Lower leg skin (tissue), 4 donors: ENCODE measurements at regions not wholly inside any gene's neighbourhood (a gene's known extent, or its start where the extent isn't known, plus 50 kb on each side); places are given as distances from the start of the nearest gene placed in this dataset.

Source experiments
- DNase-seq, 2 donors: peaks; one replicate each; pipeline ENCODE4 v3.0.0-alpha.2; 2019; ENCODE audit warnings: low spot score in 2 of 2
- H3K4me3 ChIP-seq: fragments of 200-600 bp; sonication (generic); 2 replicates; pipeline ENCODE4 v1.5.1; 2017; ENCODE audit warnings: mild to moderate bottlenecking, low read depth; ENCODE audit not compliant: poor library complexity, severe bottlenecking
- CTCF ChIP-seq, 3 donors: fragments of 450-650 bp; IDR thresholded peaks; one replicate each; pipeline ENCODE4 v1.5.1; 2016; ENCODE audit warnings: antibody characterized with exemption in 3 of 3, mild to moderate bottlenecking in 3 of 3, moderate library complexity in 2 of 3
- POLR2A ChIP-seq, 2 donors: fragments of 450-650 bp; IDR thresholded peaks; one replicate each; pipeline ENCODE4 v1.6.1; 2016 to 2017; ENCODE audit warnings: antibody characterized with exemption in 2 of 2, mild to moderate bottlenecking in 1 of 2, moderate library complexity in 1 of 2
- WGBS, 2 donors: methylation state at CpG; one replicate each; pipeline ENCODE4 v1.1.5; 2018; 5-methylcytosine and 5-hydroxymethylcytosine counted together
- intact Hi-C: fragments of 100-400 bp; cut with DNase I; formaldehyde crosslinking; loops from one replicate; pipeline ENCODE4 v1.15.0; 2023; ENCODE audit warnings: low total_unique reads

GRCh38 chr15:98177966-98178592, 217.6 kb downstream of the ARRDC4 start:
- no peak overlapping the region for H3K4me3 ChIP-seq
- intact Hi-C loops, result loop anchor here (5.0 kb wide), 1 partner anchor 271 kb away; no protein-coding TSS in a partner anchor
- peak in 1 of 2 donors; percentile 29 for DNase-seq

GRCh38 chr15:98178861-98179260, 218.4 kb downstream of the ARRDC4 start:
- WGBS, 2 donors, result 29 to 33% methylated on average over 7 of the region's 7 CpGs
- intact Hi-C loops, result loop anchor here (5.0 kb wide), 1 partner anchor 272 kb away; no protein-coding TSS in a partner anchor
- TF ChIP-seq POLR2A (IDR thresholded peaks at IDR 0.05), result no peak
- TF ChIP-seq CTCF (IDR thresholded peaks at IDR 0.05), result no peak

More at GRCh38 chr15:98177966-98178592, 217.6 kb downstream of the ARRDC4 start:
- TF ChIP-seq POLR2A (IDR thresholded peaks at IDR 0.05) (no peak), CTCF (IDR thresholded peaks at IDR 0.05) (no peak)
- 2 to 3% methylated on average over 9 of the region's 9 CpGs for WGBS, 2 donors

GRCh38 chr15:98187549-98187948, 227.0 kb downstream of the ARRDC4 start:
- no peak for DNase-seq
- TF ChIP-seq CTCF (IDR thresholded peaks at IDR 0.05) (no peak), POLR2A (IDR thresholded peaks at IDR 0.05) (no peak)
- intact Hi-C loops, result no loop called here
- WGBS, 2 donors, result 81 to 84% methylated on average over 7 of the region's 7 CpGs
- no peak overlapping the region for H3K4me3 ChIP-seq

More at GRCh38 chr15:98178861-98179260, 218.4 kb downstream of the ARRDC4 start:
- no peak for DNase-seq
- no peak overlapping the region for H3K4me3 ChIP-seq

DNA sequence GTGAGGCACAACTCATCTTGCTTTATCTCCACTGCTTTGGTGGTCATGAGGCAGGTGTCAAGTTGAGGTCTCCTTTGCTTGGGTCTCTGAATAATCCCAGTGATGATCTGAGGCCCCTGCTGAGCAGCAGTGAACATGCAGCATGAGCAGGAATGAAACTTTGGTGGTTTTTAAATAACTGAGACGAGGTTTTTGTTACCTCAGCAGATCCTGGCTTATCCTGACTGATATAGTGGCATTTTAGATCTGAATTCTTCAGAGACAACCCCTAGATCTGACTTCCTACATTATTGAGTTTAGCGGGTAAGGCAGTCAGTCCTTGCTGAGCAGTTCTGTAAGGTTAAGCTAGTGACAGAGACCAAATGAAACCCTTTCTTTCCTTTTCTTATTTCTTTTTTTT, 230.4 kb downstream of the ARRDC4 start:
- intact Hi-C loops, result no loop called here
- 80 to 84% methylated on average over 2 of the region's 2 CpGs for WGBS, 2 donors
- H3K4me3 ChIP-seq, result no peak overlapping the region
- DNase-seq, result no peak
- TF ChIP-seq CTCF (IDR thresholded peaks at IDR 0.05) (no peak), POLR2A (IDR thresholded peaks at IDR 0.05) (no peak)

- intact Hi-C loops, result no loop called here
- TF ChIP-seq CTCF (IDR thresholded peaks at IDR 0.05) (no peak), POLR2A (IDR thresholded peaks at IDR 0.05) (no peak)
- no peak overlapping the region for H3K4me3 ChIP-seq
- 33 to 48% methylated on average over 3 of the region's 3 CpGs for WGBS, 2 donors
- DNase-seq, result no peak
Observed at GRCh38 chr15:98195796-98196195, 235.3 kb downstream of the ARRDC4 start.

DNA sequence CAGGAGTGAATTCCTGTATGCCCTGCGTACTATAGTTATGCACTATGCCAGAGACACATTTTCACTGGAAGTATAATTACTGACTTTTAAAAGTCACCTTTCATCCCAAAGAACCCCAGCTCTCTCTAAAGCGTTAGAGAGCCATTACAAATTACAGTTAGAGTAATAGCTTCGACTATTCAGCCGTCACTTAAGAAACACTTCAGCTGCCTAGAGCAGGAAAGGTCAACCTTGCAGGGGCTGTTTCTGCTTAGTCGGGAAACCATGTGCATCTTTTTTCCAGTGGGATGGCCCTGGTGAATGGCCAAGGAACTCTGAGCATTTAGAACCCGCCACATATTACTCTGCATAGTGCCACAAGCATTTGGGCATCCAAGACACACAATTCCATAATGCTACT, 235.9 kb downstream of the ARRDC4 start:
- intact Hi-C loops, result no loop called here
- no peak for DNase-seq
- TF ChIP-seq CTCF (IDR thresholded peaks at IDR 0.05), result no peak
- no peak for TF ChIP-seq POLR2A (IDR thresholded peaks at IDR 0.05)
- no peak overlapping the region for H3K4me3 ChIP-seq
- WGBS, 2 donors, result 59 to 62% methylated on average over 6 of the region's 6 CpGs
